Nephron progenitor cell (in vitro differentiated cells): ENCODE measurements at regions not wholly inside any gene's neighbourhood (a gene's known extent, or its start where the extent isn't known, plus 50 kb on each side); places are given as distances from the start of the nearest gene placed in this dataset.
"Not testable (repeated sequence)": the region's sequence is repeated elsewhere in the genome, so short reads cannot be mapped to it uniquely, and the experiment has no call there.

ENCODE experiments used
- DNase-seq: peaks from one replicate; pipeline ENCODE4 v3.0.0; 2021
- H3K27ac Mint-ChIP-seq: 2 replicates; pipeline ENCODE4 v1.8.0; 2021; ENCODE audit warnings: mild to moderate bottlenecking, moderate library complexity, mixed read lengths
- H3K27me3 Mint-ChIP-seq: 2 replicates; pipeline ENCODE4 v1.8.0; 2021; ENCODE audit warnings: mild to moderate bottlenecking, low read depth, mixed read lengths; ENCODE audit not compliant: poor library complexity
- H3K36me3 Mint-ChIP-seq: 2 replicates; pipeline ENCODE4 v1.8.0; 2021; ENCODE audit warnings: low read depth, mixed read lengths
- H3K4me1 Mint-ChIP-seq: 2 replicates; pipeline ENCODE4 v1.8.0; 2021; ENCODE audit warnings: mixed read lengths
- H3K4me3 Mint-ChIP-seq: 2 replicates; pipeline ENCODE4 v1.8.0; 2021; ENCODE audit warnings: mild to moderate bottlenecking, moderate library complexity, mixed read lengths
- H3K9me3 Mint-ChIP-seq: 2 replicates; pipeline ENCODE4 v1.8.0; 2021; ENCODE audit warnings: mild to moderate bottlenecking, moderate library complexity, mixed read lengths
- TF ChIP-seq, protein P1 (sequence below): fragments of 200-600 bp; sonication (generic); IDR thresholded peaks from 2 replicates; pipeline ENCODE4 v1.5.0; 2021; ENCODE audit warnings: antibody characterized with exemption

DNA sequence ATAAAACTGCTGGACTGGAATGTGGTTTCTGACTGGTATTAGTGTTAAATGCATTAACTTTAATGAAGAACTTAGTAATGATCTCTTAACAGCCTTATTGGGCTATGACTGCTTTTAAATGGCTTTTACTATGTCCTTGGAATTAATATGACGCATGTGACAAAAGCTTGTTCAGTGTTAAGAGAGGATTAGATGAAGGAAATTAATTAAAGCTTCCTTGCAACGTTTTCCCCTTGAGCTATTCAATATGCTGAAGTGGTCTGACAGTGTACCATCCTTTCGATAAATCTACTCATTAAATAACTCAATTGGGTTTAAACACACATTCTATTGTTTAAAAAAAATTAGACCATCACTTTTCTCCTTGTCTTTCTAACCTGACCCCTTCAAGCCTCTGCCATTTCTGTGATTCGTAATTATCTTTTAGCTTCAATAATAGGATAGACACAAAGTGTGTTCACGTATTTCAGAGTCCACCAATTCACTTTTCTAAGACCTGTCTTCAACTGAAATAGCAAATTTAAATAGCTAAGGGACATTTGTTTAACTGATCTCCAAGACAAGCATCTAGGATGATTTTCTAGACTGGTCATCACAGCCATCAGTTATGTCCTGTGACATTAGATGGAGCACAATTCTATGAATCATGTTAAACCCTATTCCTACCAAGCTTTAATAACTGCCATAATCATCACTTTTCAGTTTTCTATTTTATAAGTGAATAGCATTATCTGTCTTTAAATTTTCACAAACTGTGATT lies 1258.0 kb upstream of the CDH9 start:
- Mint-ChIP-seq H3K4me1 (no peaks in the 10 kb centered on the region), H3K9me3 (peaks cover 3% of the 10 kb centered on the region), H3K27me3 (no peaks in the 10 kb centered on the region)

GRCh38 chr5:28287021-28287420 lies 1248.6 kb upstream of the CDH9 start:
- not testable (repeated sequence) for H3K4me3 Mint-ChIP-seq, H3K4me1 Mint-ChIP-seq, H3K9me3 Mint-ChIP-seq, DNase-seq, H3K36me3 Mint-ChIP-seq, H3K27me3 Mint-ChIP-seq
- H3K27ac Mint-ChIP-seq: peak overlapping the region; percentile 30

More for the DNA sequence above, 1258.0 kb upstream of the CDH9 start:
- Mint-ChIP-seq H3K27ac (no peak overlapping the region), H3K36me3 (no peaks in the 10 kb centered on the region), H3K4me3 (no peak overlapping the region)
- DNase-seq: no peak
- TF ChIP-seq, protein P1, sequence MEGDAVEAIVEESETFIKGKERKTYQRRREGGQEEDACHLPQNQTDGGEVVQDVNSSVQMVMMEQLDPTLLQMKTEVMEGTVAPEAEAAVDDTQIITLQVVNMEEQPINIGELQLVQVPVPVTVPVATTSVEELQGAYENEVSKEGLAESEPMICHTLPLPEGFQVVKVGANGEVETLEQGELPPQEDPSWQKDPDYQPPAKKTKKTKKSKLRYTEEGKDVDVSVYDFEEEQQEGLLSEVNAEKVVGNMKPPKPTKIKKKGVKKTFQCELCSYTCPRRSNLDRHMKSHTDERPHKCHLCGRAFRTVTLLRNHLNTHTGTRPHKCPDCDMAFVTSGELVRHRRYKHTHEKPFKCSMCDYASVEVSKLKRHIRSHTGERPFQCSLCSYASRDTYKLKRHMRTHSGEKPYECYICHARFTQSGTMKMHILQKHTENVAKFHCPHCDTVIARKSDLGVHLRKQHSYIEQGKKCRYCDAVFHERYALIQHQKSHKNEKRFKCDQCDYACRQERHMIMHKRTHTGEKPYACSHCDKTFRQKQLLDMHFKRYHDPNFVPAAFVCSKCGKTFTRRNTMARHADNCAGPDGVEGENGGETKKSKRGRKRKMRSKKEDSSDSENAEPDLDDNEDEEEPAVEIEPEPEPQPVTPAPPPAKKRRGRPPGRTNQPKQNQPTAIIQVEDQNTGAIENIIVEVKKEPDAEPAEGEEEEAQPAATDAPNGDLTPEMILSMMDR: no peak

GRCh38 chr5:28286566-28286965 lies 1248.2 kb upstream of the CDH9 start:
- H3K27me3 Mint-ChIP-seq: no peaks in the 10 kb centered on the region

GRCh38 chr5:28284788-28285187 lies 1246.4 kb upstream of the CDH9 start:
- DNase-seq: no peak
- Mint-ChIP-seq H3K27ac (no peak overlapping the region), H3K27me3 (no peaks in the 10 kb centered on the region), H3K9me3 (no peaks in the 10 kb centered on the region), H3K36me3 (no peaks in the 10 kb centered on the region), H3K4me1 (peaks cover 9% of the 10 kb centered on the region), H3K4me3 (no peak overlapping the region)
- TF ChIP-seq, protein P1: no peak

More at GRCh38 chr5:28286566-28286965, 1248.2 kb upstream of the CDH9 start:
- Mint-ChIP-seq H3K9me3 (no peaks in the 10 kb centered on the region), H3K27ac (no peak overlapping the region), H3K4me1 (peaks cover 9% of the 10 kb centered on the region), H3K36me3 (no peaks in the 10 kb centered on the region), H3K4me3 (no peak overlapping the region)
- TF ChIP-seq, protein P1: no peak
- no peak for DNase-seq

DNA sequence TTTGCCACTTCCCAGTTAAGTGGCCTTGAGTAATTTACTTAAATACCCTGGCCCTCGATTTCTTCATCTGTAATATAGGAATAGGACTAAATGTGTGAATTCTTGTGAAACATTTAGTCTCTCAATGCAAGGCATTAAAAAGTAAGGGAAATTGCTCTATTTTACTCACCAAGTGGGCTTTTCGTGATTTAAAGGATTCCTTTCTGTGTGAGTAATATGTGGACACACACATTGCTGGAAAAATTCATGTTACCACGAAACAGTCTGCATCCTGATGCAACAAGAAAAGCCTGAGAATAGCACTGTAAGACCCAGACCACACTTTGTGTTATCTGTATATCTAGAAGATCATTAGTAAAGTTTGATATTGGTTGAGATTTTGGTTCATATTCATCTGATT lies 1243.0 kb upstream of the CDH9 start:
- Mint-ChIP-seq H3K9me3 (no peaks in the 10 kb centered on the region), H3K4me1 (no peaks in the 10 kb centered on the region), H3K4me3 (no peak overlapping the region), H3K36me3 (no peaks in the 10 kb centered on the region), H3K27me3 (peaks cover 4% of the 10 kb centered on the region), H3K27ac (no peak overlapping the region)
- DNase-seq: no peak
- TF ChIP-seq, protein P1: no peak

GRCh38 chr5:28275931-28276330 lies 1237.5 kb upstream of the CDH9 start:
- DNase-seq: no peak
- Mint-ChIP-seq H3K9me3 (no peaks in the 10 kb centered on the region), H3K4me3 (no peak overlapping the region), H3K27me3 (peaks cover 4% of the 10 kb centered on the region), H3K4me1 (no peaks in the 10 kb centered on the region), H3K27ac (no peak overlapping the region), H3K36me3 (no peaks in the 10 kb centered on the region)
- TF ChIP-seq, protein P1: no peak
